ENCODE measurements at regions not wholly inside any gene's neighbourhood (a gene's known extent, or its start where the extent isn't known, plus 50 kb on each side); places are given as distances from the start of the nearest gene placed in this dataset.

- TF ChIP-seq KDM4A (IDR thresholded peaks at IDR 0.05; ENCODE audit: low read depth, low read length, severe bottlenecking): no peak
Measured at GRCh38 chr2:155389224-155389623, 690.7 kb downstream of the KCNJ3 start (continued).

All from H1 (cell line).